ENCODE measurements at regions not wholly inside any gene's neighbourhood (a gene's known extent, or its start where the extent isn't known, plus 50 kb on each side); places are given as distances from the start of the nearest gene placed in this dataset.
A peak's percentile ranks its signal among the peaks of the same experiment; 100 is the strongest.

GRCh38 chr2:204483608-204484081, 61.6 kb upstream of the PARD3B start:
- DNase-seq (ENCODE audit: low spot score), result no peak

GRCh38 chr2:204486321-204486720, 59.0 kb upstream of the PARD3B start:
- DNase-seq (ENCODE audit: low spot score), result no peak

GRCh38 chr2:204486805-204487204, 58.5 kb upstream of the PARD3B start:
- DNase-seq (ENCODE audit: low spot score), result no peak

- DNase-seq (ENCODE audit: low spot score), result no peak
These were observed 57.6 kb upstream of the PARD3B start for GRCh38 chr2:204487447-204488229.

GRCh38 chr2:204491528-204491927, 53.7 kb upstream of the PARD3B start:
- DNase-seq (ENCODE audit: low spot score), result peak; percentile 37

- DNase-seq (ENCODE audit: low spot score), result no peak
These were observed 52.9 kb upstream of the PARD3B start for GRCh38 chr2:204492417-204492816.

GRCh38 chr2:204494681-204495080, 50.6 kb upstream of the PARD3B start:
- no peak for DNase-seq (ENCODE audit: low spot score)

GRCh38 chr2:204495381-204495780, 49.9 kb upstream of the PARD3B start:
- no peak for DNase-seq (ENCODE audit: low spot score)
